Fibroblast of lung (primary cell): ENCODE measurements at regions not wholly inside any gene's neighbourhood (a gene's known extent, or its start where the extent isn't known, plus 50 kb on each side); places are given as distances from the start of the nearest gene placed in this dataset.

ENCODE experiments used
- EZH2 ChIP-seq: IDR thresholded peaks from 2 replicates; pipeline ENCODE4 v1.5.1; 2012; ENCODE audit warnings: low read length, control low read depth, mild to moderate bottlenecking; ENCODE audit errors: missing control alignments
- TF ChIP-seq, protein P1 (sequence below), 2 donors: IDR thresholded peaks in 1 of 2; conservative IDR thresholded peaks in 1 of 2; 1 replicate in 1 of 2; 2 replicates in 1 of 2; pipeline ENCODE4 v1.5.1; 2011 to 2012; ENCODE audit warnings: low read length in 2 of 2, control low read depth in 1 of 2, inconsistent platforms in 1 of 2, low read depth in 1 of 2, mild to moderate bottlenecking in 1 of 2

GRCh38 chr4:138030375-138030774 lies 211.8 kb downstream of the SLC7A11 start:
- TF ChIP-seq, protein P1, sequence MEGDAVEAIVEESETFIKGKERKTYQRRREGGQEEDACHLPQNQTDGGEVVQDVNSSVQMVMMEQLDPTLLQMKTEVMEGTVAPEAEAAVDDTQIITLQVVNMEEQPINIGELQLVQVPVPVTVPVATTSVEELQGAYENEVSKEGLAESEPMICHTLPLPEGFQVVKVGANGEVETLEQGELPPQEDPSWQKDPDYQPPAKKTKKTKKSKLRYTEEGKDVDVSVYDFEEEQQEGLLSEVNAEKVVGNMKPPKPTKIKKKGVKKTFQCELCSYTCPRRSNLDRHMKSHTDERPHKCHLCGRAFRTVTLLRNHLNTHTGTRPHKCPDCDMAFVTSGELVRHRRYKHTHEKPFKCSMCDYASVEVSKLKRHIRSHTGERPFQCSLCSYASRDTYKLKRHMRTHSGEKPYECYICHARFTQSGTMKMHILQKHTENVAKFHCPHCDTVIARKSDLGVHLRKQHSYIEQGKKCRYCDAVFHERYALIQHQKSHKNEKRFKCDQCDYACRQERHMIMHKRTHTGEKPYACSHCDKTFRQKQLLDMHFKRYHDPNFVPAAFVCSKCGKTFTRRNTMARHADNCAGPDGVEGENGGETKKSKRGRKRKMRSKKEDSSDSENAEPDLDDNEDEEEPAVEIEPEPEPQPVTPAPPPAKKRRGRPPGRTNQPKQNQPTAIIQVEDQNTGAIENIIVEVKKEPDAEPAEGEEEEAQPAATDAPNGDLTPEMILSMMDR (conservative IDR thresholded peaks at IDR 0.05 in 1 of 2, IDR thresholded peaks at IDR 0.05 in 1 of 2; ENCODE audit: low read depth in 1 of 2, low read length in 2 of 2) = no peak
- TF ChIP-seq EZH2 = no peak
